HEK293T (cell line): ENCODE measurements at regions not wholly inside any gene's neighbourhood (a gene's known extent, or its start where the extent isn't known, plus 50 kb on each side); places are given as distances from the start of the nearest gene placed in this dataset.

ENCODE experiments used
- CTCF ChIA-PET: fragments of 350-600 bp; formaldehyde crosslinking; extraction: SDS; loops from one replicate; lab custom pipeline; 2021; ENCODE audit warnings: antibody characterized with exemption, inconsistent platforms; lab: Yijun Ruan, JAX
- POLR2A ChIA-PET: fragments of 350-600 bp; formaldehyde crosslinking; extraction: SDS; loops from one replicate; lab custom pipeline; 2020; ENCODE audit warnings: antibody characterized with exemption, inconsistent platforms; lab: Yijun Ruan, JAX
- DNase-seq: peaks from one replicate; pipeline ENCODE4 v3.0.0; 2012; ENCODE audit warnings: mixed read lengths; ENCODE audit errors: extremely low spot score
- ARNT ChIP-seq: fragments of 450-650 bp; IDR thresholded peaks from 2 replicates; pipeline ENCODE4 v1.6.1; 2017; ENCODE audit warnings: mild to moderate bottlenecking
- BHLHE40 ChIP-seq: fragments of 450-650 bp; IDR thresholded peaks from 2 replicates; pipeline ENCODE4 v1.6.1; 2016; ENCODE audit warnings: mild to moderate bottlenecking, moderate library complexity, borderline replicate concordance
- CTBP1 ChIP-seq: fragments of 450-650 bp; IDR thresholded peaks from 2 replicates; pipeline ENCODE4 v1.6.1; 2016; ENCODE audit warnings: borderline replicate concordance
- ELF4 ChIP-seq: fragments of 450-650 bp; IDR thresholded peaks from 2 replicates; pipeline ENCODE4 v1.6.1; 2017; ENCODE audit warnings: antibody characterized with exemption
- FOXA1 ChIP-seq: fragments of 450-650 bp; IDR thresholded peaks from 2 replicates; pipeline ENCODE4 v1.6.1; 2016; ENCODE audit warnings: mild to moderate bottlenecking
- FOXK2 ChIP-seq: fragments of 450-650 bp; IDR thresholded peaks from 2 replicates; pipeline ENCODE4 v1.6.1; 2016; ENCODE audit warnings: mild to moderate bottlenecking
- FOXM1 ChIP-seq: fragments of 450-650 bp; IDR thresholded peaks from 2 replicates; pipeline ENCODE4 v1.6.1; 2017; ENCODE audit warnings: mild to moderate bottlenecking, borderline replicate concordance
- HDGF ChIP-seq: fragments of 450-650 bp; IDR thresholded peaks from 2 replicates; pipeline ENCODE4 v1.6.1; 2017; ENCODE audit warnings: antibody characterized with exemption, borderline replicate concordance
- L3MBTL2 ChIP-seq: fragments of 450-650 bp; conservative IDR thresholded peaks from 2 replicates; pipeline ENCODE4 v1.6.1; 2016; ENCODE audit warnings: mild to moderate bottlenecking
- LEF1 ChIP-seq: fragments of 450-650 bp; IDR thresholded peaks from 2 replicates; pipeline ENCODE4 v1.6.1; 2017; ENCODE audit warnings: mild to moderate bottlenecking, borderline replicate concordance
- NFRKB ChIP-seq: fragments of 450-650 bp; IDR thresholded peaks from 2 replicates; pipeline ENCODE4 v1.6.1; 2016; ENCODE audit warnings: mild to moderate bottlenecking, moderate library complexity
- PKNOX1 ChIP-seq: fragments of 450-650 bp; IDR thresholded peaks from 2 replicates; pipeline ENCODE4 v1.6.1; 2016
- SP1 ChIP-seq: fragments of 450-650 bp; IDR thresholded peaks from 2 replicates; pipeline ENCODE4 v1.6.1; 2017
- SUZ12 ChIP-seq: fragments of 450-650 bp; IDR thresholded peaks from 2 replicates; pipeline ENCODE4 v1.6.1; 2016; ENCODE audit warnings: mild to moderate bottlenecking
- TARDBP ChIP-seq: fragments of 450-650 bp; IDR thresholded peaks from 2 replicates; pipeline ENCODE4 v1.6.1; 2016
- ZNF384 ChIP-seq: fragments of 450-650 bp; IDR thresholded peaks from 2 replicates; pipeline ENCODE4 v1.6.1; 2016

DNA sequence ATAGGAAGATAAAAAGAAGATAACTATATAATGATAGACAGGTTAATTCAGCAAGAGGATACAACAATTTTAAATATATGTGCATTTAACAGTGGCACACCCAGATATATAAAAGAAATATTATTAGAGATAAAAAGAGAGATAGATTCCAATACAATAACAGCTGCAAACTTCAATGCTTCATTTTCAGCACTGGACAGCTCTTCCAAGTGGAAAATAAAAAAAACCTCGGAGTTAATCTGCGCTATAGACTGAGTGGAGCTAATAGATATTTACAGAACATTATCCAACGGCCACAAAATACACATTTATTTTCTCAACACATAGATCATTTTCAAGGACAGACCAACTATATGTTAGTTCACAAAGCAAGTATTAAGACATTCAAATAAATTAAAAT lies 1229.5 kb upstream of the CDH6 start:
- ChIA-PET POLR2A (no interaction called here), CTCF (no interaction called here)
- no peak for DNase-seq
- TF ChIP-seq HDGF (no peak), ELF4 (no peak), LEF1 (no peak), FOXA1 (no peak)

DNA sequence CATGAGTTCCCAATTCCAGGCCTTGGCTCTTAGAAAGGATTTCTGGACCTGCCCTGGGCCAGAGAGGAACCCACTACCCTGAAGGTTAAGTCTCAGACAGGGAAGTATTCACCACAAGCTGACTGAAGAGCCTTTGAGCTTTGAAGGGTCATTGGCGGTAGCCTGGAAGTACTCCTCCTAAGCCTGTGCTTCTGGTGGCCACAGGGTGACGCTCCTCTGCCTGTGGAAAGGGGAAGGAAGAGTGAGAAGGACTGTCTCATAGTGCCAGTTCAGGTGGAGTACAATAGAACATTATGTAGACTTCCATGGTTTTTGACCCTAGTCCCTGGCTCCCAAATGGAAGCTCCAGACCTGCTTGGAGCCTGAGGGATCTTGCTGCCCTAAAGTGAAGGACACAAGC lies 1233.2 kb upstream of the CDH6 start:
- CTCF ChIA-PET = no interaction called here
- DNase-seq = no peak
- POLR2A ChIA-PET = no interaction called here
- TF ChIP-seq CTBP1 (no peak), LEF1 (no peak), TARDBP (no peak), HDGF (no peak), NFRKB (no peak), BHLHE40 (no peak), SUZ12 (no peak)

DNA sequence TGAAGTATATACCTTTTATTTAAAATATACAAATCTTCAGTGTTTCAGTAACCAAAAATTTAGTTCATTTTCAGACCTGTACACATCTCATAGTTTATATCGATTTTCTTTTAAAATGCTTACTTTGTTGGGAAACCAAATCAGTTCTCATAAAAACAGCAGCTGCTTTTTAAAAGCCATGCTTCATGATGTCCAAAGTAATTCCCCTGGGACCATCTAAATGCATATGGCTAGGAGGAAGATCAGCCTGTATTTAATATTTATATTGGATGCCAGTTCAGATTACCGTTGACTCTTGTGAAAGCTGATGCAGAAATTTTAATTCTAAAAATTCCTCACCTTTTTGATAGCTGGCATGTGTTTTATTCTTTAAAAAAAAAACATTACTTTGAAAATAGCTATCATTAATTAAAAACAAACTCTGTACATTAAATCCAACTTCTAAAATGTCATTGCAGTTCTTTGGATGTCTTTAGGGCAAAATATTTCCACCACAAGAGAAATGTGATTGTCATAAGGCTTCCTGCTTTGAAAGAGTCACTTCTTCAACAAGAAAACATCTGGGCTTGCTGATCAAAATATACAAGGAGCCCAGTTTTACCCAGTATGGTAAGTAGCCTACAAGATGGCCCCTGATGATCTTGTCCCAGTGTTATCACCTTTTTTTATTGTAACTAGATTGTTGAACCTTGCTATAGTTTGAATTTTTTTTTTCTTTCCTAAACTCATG lies 1242.9 kb upstream of the CDH6 start:
- CTCF ChIA-PET = no interaction called here
- DNase-seq = no peak
- POLR2A ChIA-PET = no interaction called here
- TF ChIP-seq SUZ12 = no peak

- DNase-seq = no peak
- CTCF ChIA-PET = no interaction called here
- TF ChIP-seq NFRKB (no peak), SUZ12 (no peak), FOXA1 (no peak), L3MBTL2 (no peak), ARNT (no peak), CTBP1 (no peak), HDGF (no peak), FOXM1 (no peak), TARDBP (no peak), ELF4 (no peak), FOXK2 (no peak), ZNF384 (no peak), PKNOX1 (no peak), BHLHE40 (no peak), SP1 (no peak), LEF1 (no peak)
- POLR2A ChIA-PET = no interaction called here
These were observed 1244.1 kb upstream of the CDH6 start for GRCh38 chr5:29949301-29949872.

DNA sequence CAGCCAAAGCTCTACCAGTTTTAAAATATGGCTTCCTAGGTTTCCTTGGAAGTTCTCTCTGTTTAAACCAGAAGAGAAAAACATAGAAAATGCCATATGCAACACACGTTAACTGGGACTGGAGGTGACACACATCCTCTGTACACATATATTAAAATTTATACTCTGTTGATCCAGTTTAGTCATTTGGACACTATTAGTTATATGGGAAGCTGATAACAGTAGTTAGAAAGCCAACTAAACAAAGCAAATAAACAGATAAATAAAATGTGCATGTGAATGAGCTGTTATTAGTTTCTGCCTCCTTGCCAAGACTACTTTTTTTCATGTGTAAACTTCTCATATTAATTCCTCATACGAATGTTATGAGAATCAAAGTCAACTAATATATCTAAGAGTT lies 1249.2 kb upstream of the CDH6 start:
- no peak for DNase-seq
- TF ChIP-seq FOXM1 (no peak), FOXK2 (no peak), BHLHE40 (no peak), LEF1 (no peak), ARNT (no peak), ELF4 (no peak), NFRKB (no peak), HDGF (no peak), FOXA1 (no peak), L3MBTL2 (no peak), TARDBP (no peak), SUZ12 (no peak), PKNOX1 (no peak), CTBP1 (no peak)
- ChIA-PET CTCF (no interaction called here), POLR2A (no interaction called here)

GRCh38 chr5:29942089-29942488 lies 1251.4 kb upstream of the CDH6 start:
- TF ChIP-seq SP1 (no peak), ELF4 (no peak), FOXK2 (no peak), PKNOX1 (no peak), LEF1 (no peak), NFRKB (no peak), FOXM1 (no peak), SUZ12 (no peak), CTBP1 (no peak), ARNT (no peak), L3MBTL2 (no peak), ZNF384 (no peak)
- CTCF ChIA-PET = no interaction called here
- DNase-seq = no peak
- POLR2A ChIA-PET = no interaction called here
